ENCODE measurements at regions not wholly inside any gene's neighbourhood (a gene's known extent, or its start where the extent isn't known, plus 50 kb on each side); places are given as distances from the start of the nearest gene placed in this dataset.

- TF ChIP-seq EZH2 (IDR thresholded peaks at IDR 0.05) = no peak
- TF ChIP-seq FOXP2 (optimal IDR thresholded peaks at IDR 0.05; ENCODE audit: control extremely low read depth, extremely low read length, insufficient read depth) = no peak
These were observed 286.6 kb upstream of the FLRT2 start for GRCh38 chr14:85243321-85243720.
